ENCODE measurements at regions not wholly inside any gene's neighbourhood (a gene's known extent, or its start where the extent isn't known, plus 50 kb on each side); places are given as distances from the start of the nearest gene placed in this dataset.

DNA sequence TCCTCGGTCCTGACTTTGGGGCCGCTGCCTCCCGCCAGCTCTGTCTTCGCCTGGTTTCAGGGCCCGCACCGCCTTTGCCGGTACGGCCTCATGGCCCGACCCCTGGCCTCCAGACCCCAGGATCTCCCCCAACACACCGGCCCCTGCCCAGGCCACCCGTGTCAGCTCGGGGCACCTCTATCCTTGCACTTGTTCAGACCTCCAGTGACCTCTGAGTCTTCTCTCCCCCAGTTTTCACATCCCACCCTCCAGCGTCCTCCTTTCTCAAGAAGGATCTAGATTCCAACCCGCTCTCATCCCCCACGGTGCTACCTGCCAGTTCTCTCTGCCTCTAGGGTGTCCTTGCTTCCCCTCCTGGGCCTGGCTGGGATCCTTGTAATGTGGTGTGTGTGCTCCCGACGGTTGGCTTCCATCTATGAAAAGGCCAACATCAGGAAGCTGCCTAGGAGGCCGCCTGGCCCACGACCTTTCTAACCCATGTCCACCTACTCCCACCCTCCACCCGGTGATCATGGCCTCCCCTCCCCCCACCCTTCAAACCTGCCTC, 61.1 kb downstream of the SPATA31C2 start:
- no peak for DNase-seq (ENCODE audit: low read depth in 4 of 4, low spot score in 1 of 4)

DNA sequence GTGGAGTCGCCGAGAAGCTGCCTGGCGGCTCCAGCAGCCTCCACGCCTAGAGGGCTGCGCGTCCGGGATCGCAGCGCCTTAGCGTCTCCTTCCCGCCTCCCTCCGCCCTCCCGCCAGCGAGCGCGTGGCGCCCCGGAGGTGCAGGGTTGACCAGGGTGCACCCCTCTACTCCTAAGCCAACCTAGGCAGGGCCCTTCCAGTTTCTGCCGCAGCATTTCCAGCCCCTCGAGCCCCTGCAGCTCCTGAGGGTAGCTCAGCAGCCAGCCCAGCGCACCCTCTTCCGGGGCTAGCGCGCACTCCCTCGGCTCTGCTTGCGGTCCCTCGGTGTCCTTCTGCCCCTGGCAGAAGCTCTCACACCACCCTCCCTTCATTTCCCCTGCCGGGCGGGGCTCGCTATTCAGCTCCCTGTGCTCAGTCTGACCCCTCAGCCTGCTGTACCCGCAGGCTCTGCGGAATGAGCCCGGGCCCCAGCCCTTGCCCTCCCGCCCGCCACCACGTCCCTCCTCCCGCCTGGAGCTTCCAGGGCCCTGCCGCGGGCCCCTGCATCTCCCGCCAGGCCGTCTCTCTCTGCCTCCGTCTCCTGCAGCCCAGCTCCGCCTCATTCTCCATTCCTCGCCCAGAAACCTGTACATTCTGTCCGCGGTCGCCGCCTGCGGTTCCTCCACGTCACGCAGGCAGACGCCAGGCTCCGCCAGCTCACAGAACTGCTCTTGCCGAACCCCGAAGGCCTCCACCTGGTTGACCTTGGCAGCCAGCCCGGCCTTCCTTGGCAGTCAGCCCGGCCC, 61.8 kb downstream of the SPATA31C2 start:
- DNase-seq (ENCODE audit: low read depth in 4 of 4, low spot score in 1 of 4), result peak in 3 of 4 experiments; percentile 8 to 25 (median 23)

DNA sequence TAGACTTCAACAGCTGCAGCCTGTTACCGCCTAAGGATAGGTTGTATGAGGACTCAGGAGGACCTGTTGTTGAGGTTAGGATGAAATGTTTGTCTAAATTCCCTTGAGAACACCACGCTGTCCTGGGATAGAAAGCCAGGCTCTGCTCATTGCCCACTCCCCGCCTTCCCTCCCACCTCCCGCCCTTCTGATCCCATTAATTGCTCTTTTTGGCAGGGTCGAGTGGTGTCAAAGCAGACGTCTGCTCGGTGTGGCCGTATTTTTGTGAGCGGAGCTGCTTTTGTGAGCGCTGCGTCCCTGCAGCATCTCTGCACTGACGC, 62.3 kb downstream of the SPATA31C2 start:
- no peak for DNase-seq (ENCODE audit: low read depth in 4 of 4, low spot score in 1 of 4)

GRCh38 chr9:88075506-88075905, 62.8 kb downstream of the SPATA31C2 start:
- DNase-seq (ENCODE audit: low read depth in 4 of 4, low spot score in 1 of 4), result no peak

- DNase-seq (ENCODE audit: low read depth in 4 of 4, low spot score in 1 of 4), result no peak
Observed at GRCh38 chr9:88074931-88075330, 63.3 kb downstream of the SPATA31C2 start.

DNA sequence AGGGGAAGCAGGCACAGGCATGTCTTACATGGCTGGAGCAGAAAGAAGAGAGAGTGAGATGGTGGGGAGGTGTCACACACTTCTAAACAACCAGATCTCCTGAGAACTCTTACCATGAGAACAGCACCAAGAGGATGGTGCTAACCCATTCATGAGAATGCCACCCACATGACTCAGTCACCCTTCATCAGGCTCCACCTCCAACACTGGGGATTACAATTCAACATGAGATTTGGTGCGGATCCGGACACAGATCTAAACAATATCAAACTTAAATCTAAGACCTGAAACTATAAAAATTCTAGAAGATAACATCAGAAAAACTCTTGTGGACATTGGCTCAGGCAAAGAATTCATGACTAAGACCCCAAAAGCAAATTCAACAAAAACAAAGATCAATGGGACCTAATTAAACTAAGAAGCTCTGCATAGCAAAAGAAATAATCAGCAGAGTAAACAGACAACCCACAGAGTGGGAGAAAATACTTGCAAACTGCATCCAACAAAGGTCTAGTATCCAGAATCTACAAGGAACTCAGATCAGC, 65.4 kb downstream of the SPATA31C2 start:
- no peak for DNase-seq (ENCODE audit: low read depth in 4 of 4, low spot score in 1 of 4)

DNA sequence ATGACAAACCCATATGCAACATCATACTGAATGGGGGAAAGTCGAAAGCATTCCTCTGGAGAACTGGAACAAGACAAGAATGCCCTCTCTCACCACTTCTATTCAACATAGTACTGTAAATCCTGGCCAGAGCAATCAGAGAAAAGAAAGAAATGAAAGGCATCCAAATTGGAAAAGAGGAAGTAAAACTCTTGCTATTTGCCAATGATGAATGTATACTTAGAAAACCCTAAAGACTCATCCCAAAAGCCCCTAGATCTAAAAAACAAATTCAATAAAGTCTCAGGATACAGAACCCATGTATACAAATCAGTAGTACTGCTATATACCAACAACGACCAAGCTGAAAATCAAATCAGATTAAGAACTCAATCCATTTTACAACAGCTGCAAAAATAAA, 66.9 kb downstream of the SPATA31C2 start:
- DNase-seq (ENCODE audit: low read depth in 4 of 4, low spot score in 1 of 4), result no peak

- no peak for DNase-seq (ENCODE audit: low read depth in 4 of 4, low spot score in 1 of 4)
Observed at GRCh38 chr9:88065619-88066018, 72.7 kb downstream of the SPATA31C2 start.

DNA sequence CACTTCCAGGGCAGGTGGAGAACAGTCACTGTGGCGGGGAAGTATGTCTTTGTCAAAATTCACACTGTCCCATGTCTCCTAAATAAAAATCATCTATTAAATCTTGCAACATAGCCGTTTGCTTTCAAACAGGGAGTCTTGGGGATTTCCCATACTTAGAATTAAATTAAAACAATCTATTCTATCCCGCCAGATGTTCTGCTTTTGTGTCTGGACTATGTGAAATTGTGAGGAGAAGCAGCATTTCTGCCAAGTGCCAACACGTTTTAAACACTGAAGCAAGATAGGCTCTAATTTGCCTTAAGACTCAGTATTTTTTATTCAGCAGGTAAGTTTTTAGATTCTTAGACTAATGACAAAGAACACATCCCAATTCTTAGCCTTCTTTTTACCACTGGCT, 73.7 kb downstream of the SPATA31C2 start:
- DNase-seq (ENCODE audit: low read depth in 4 of 4, low spot score in 1 of 4), result no peak

- DNase-seq (ENCODE audit: low read depth in 4 of 4, low spot score in 1 of 4), result no peak
Observed at GRCh38 chr9:88060746-88061145, 77.5 kb downstream of the SPATA31C2 start.

DNA sequence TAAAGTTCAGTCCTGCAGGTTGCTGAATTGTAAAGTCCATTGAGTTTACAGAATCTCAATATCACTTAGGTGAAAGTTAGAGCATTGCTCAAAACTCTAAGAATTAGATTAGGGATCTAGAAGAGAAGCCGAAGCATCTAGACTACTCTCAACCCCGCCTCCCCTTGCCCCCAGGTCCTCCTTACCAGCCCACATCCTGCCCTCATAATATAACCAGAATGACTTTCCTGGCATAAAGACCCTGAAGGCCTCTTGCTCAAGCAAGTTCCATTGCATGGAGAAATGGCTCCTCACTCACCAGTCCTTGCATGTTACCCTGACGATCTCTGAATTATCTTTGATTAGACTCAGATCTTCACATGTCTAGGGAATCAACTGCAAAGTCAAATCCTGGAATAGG, 78.8 kb downstream of the SPATA31C2 start:
- DNase-seq (ENCODE audit: low read depth in 4 of 4, low spot score in 1 of 4), result no peak

DNA sequence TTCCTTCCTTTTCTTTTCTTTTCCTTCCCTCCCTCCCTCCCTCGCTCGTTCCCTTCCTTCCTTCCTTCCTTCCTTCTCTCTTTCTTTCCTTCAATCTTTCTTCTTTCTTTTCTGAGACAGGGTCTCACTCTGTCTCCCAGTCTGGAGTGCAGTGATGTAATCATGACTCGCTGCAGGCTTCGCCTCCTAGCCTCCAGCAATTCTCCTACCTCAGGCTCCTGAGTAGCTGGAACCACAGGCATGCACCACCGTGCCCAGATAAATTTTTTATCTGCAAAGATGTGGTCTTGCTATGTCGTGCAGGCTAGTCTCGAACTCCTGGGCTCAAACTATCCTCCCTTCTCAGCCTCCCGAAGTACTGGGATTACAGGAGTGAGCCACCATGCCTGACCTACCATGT, 81.4 kb downstream of the SPATA31C2 start:
- no peak for DNase-seq (ENCODE audit: low read depth in 4 of 4, low spot score in 1 of 4)

DNA sequence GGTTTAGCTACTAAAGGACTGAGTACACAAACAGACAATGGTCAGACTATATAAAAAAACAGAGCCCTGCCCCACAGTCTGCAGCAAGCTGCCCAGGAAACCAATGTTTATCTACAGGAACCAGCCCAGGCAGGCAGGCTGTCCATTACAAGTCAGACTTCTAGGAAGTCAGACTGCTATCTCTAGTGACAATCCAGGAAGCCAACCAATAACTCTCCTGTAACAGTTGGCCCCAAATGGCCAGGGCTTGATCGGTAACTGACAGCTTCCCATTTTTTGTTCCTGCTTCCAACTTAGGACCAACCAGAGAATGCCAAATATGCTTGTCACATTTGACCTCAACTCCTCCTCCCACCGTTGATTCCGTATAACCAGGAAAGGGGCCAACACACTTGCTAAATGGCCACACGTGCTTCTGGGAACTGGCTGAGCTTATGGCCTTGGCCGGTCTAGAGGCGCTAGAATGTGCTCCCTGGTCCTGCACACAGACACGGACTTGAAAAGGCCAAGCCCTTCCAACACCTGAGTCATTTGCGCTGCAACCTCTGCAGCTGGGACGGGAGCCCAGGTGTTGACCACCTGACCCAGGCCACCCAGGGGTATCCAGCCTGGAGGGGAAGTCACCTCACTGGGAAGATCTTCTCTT, 79.6 kb upstream of the CDK20 start:
- DNase-seq (ENCODE audit: low read depth in 4 of 4, low spot score in 1 of 4), result no peak

DNA sequence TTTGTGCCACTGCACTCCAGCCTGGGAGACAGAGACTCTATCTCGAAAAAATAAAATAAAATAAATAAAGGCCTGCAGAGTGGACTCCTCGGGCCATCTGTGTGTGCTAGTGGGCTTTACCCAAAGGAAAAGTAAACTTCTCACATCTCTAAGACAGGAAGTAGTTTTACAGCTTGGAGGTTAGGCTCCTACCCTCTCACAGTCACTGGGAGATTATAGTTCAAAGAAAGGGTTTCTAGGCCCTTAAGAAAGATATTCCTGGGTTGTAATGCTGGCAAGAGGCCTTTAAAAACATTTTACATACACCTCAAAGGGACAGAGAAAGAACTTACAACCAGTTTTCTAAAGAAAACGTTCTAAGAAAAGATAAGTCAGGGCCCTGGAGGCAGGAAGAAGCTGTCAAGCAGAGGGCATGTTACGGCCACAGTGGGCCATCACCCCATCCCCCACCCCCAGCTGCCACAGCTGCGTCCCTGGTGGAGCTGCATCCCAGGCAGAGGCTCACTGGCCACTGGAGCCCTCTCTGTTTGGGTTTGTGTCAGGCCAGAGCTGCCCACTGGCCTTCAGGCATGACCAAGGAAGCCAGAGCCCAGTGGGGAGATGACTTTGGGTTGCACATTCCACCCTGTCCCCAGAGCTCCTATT, 78.1 kb upstream of the CDK20 start:
- no peak for DNase-seq (ENCODE audit: low read depth in 4 of 4, low spot score in 1 of 4)

DNA sequence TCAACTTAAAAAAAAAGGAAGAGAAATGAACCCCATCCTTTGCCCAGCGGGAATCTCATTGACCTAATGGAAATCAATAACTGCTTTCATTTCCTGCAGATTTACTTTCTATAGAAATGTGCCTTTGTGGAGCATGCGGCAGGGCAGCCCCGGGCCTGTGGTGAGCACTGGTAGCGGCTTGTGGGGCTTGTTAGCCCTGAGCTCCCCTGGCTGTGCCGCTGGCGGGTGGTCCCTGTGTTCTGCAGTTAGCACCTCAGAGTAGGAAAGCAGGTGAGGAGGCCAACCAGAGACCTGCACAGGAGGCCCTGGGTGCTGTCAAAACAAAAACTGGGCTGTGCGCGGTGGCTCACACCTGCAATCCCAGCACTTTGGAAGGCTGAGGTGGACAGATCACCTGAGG, 76.8 kb upstream of the CDK20 start:
- no peak for DNase-seq (ENCODE audit: low read depth in 4 of 4, low spot score in 1 of 4)

DNA sequence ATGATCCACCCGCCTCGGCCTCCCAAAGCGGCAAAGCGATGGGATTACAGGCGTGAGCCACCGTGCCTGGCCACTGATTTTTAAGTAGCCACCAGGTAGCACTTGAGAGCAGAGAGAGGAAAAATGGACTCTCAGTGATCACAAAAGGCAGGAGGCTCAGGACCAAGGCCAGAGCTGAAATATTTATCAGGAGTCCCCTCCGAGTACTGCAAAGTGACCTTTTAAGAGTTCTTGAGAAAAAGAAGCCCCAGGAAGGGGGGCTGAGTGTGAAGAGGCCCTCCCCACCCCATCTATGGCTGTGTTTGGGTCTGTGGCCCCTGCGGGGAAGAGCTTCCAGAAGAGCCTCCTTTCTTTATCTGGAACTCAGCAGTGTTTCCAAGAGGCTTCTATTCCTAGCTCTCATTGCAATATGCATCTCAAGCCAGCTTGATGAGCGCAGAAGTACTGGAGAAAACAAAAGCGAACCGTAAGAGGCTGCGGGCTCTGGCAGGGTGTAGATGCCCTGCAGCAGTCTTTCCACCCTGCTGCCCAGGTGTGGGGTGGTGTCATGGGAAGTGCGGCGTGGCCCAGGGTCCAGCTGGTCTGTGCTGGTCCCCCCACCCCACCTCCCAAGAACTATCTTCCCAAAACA, 75.5 kb upstream of the CDK20 start:
- no peak for DNase-seq (ENCODE audit: low read depth in 4 of 4, low spot score in 1 of 4)

DNA sequence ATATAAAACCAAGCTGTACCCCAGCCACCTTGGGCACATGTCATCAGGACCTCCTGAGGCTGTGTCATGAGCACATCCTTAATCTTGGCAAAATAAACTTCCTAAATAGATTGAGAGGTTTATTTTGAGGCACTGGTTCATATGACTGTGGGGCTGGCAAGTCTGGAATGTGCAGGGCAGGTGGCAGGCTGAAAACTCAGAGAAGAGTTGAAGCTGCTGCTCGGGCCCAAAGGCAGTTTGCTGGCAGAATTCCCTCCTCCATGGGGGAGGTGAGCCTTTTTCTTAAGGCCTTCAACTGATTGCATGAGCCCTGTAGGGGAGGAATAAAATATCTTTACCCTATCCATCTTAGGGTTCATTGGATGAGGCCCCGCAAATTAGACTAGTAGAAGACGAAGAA, 72.2 kb upstream of the CDK20 start:
- DNase-seq (ENCODE audit: low read depth in 4 of 4, low spot score in 1 of 4), result no peak

DNA sequence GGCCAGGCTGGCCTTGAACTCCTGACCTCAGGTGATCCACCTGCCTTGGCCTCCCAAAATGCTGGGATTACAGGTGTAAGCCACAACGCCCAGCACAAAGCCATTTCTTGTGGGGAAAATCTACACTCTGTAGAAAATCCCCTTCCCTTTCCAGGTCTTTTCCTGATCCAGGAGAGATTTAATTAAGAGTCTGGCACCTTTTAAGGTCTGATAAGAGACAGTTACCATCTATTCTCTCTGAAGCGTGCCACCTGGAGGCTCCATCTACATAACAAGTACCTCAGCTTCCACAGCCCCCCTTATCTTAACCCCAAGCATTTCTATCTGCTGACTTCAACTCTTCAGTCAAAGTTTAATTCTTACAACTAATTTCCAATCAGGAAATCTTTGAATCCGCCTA, 71.4 kb upstream of the CDK20 start:
- no peak for DNase-seq (ENCODE audit: low read depth in 4 of 4, low spot score in 1 of 4)

- DNase-seq (ENCODE audit: low read depth in 4 of 4, low spot score in 1 of 4), result no peak
Observed at GRCh38 chr9:88044200-88044599, 69.9 kb upstream of the CDK20 start.

GRCh38 chr9:88043647-88044046, 69.3 kb upstream of the CDK20 start:
- no peak for DNase-seq (ENCODE audit: low read depth in 4 of 4, low spot score in 1 of 4)

DNA sequence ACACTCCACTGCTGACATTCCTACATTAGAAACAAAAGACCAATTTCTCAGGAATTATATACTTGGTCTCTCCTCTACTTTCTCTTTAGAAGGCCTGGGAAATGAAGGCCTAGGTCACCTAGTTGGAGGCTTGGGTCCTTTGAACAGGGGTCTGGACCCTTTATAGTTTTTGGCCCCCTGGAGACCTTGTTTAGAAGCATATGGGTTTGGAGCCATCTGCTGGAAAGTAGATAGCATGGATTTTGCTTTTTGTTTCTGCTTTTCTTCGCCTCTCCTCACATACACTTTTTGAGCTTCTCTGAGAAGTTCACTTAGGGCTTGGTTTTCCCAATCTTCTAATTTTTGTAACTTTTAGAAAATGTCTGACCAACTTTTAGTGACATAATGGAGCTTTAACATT, 67.1 kb upstream of the CDK20 start:
- no peak for DNase-seq (ENCODE audit: low read depth in 4 of 4, low spot score in 1 of 4)
